ENCODE measurements at regions not wholly inside any gene's neighbourhood (a gene's known extent, or its start where the extent isn't known, plus 50 kb on each side); places are given as distances from the start of the nearest gene placed in this dataset.

DNA sequence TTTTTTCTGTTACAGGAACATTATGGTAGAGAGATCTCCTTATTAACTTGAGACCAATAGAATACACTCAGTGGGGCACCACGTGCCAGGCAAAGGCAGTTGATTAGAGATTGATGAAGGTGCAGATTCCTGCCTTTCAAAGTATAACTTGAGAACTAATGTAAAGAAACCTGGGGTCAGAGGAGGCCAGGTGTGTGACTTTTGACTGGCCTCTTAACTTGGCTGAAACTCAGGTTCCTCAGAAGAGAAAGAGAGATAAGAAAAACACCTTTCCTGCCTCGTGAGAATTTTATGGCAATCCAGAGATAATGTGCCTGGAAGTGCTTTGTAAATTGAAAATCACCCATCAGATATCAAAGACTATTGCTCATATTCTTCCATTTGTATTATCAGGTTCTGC, 110.7 kb upstream of the GZMB start:
- ATAC-seq: no peak
- Mint-ChIP-seq H3K4me3 (no peak overlapping the region), H3K4me1 (ENCODE audit: low read depth) (no peaks in the 10 kb centered on the region), H3K36me3 (ENCODE audit: insufficient read depth) (no peaks in the 10 kb centered on the region), H3K27me3 (ENCODE audit: low read depth) (peaks cover 11% of the 10 kb centered on the region), H3K9me3 (peaks cover 7% of the 10 kb centered on the region)
- no peak for DNase-seq

- Mint-ChIP-seq H3K4me1 (ENCODE audit: low read depth) (no peaks in the 10 kb centered on the region), H3K4me3 (no peak overlapping the region), H3K27me3 (ENCODE audit: low read depth) (peaks cover 6% of the 10 kb centered on the region), H3K36me3 (ENCODE audit: insufficient read depth) (no peaks in the 10 kb centered on the region), H3K9me3 (no peaks in the 10 kb centered on the region)
- no peak for DNase-seq
- ATAC-seq: no peak
Measured at GRCh38 chr14:24741871-24742270, 107.9 kb upstream of the GZMB start.

DNA sequence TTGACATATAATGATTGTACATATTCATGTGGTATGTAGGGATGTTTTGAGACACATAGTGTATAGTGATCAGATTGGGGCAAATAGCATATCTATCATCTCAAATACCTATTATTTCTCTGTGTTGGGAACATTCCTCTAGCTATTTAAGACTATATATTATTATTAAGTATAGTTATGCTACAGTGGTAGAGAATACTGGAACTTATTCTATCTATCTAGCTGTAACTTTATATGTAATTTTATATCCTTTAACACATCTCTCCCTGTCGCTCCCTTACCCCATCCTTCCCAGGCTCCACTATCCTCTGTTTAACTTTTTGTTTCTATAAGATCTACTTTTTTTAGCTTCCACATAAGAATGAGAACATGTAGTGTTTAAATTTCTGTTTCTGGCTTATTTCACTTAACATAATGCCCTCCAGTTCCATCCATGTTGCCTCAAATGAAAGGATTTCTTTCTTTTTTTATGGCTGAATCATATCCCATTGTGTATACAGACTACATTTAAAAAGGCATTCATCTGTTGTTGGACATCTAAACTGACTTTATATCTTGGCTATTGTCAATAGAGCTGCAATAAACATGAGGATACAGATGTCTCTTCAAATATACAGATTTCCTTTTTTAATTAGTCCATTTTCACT, 102.1 kb upstream of the GZMB start:
- Mint-ChIP-seq H3K9me3 (no peaks in the 10 kb centered on the region), H3K4me3 (no peak overlapping the region), H3K4me1 (ENCODE audit: low read depth) (no peaks in the 10 kb centered on the region), H3K27me3 (ENCODE audit: low read depth) (peaks cover 2% of the 10 kb centered on the region), H3K36me3 (ENCODE audit: insufficient read depth) (no peaks in the 10 kb centered on the region)
- ATAC-seq (no peak), DNase-seq (no peak)

DNA sequence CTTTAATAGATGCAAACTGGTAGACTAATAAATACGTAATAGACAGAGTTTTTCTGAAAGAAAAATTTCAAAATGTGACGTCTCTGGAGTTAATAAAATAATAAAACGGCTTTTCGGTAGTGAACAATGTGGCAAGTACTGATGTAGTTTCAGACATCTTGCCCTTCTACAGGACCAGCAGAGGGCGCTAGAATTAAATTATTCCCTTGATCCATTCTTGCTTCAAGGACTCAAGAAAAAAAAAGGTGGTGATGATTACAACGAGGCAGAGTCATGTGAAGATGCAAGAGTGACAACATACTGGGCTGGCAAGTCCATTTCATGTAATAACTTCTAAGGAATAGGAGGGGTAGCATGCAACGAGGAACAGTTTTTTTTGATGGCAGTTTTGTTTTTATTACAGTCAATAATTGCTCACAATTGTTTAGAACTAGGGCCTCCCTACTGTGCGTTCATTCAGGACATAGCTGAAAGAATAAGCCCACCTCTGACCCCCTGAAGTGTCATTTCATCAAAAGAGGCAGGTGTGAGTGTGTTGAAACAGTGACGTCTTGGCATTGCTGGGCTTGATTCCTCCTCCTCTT, 101.0 kb upstream of the GZMB start:
- no peak for ATAC-seq
- peaks cover 2% of the 10 kb centered on the region for H3K27me3 Mint-ChIP-seq (ENCODE audit: low read depth)

DNA sequence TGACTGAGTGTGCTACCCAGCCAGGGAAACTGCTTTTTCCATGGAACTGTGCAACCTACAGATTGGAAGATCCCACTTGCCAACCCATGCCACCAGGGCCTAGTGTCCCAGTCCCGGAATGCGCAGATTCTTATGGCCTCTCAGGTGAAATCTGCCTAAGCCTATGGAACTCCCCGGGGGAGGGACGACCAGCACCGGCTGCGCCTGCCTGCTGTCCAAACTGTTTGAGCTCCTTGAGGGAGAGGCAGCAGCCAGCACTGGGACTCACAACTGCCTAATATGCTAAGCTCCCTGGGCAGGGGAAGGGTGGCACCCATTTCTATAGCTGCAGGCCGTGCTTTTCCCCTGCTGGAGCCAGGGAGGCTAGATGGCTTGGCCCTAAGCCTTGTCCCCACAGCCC, 92.5 kb upstream of the GZMB start:
- no peak for ATAC-seq
- no peaks in the 10 kb centered on the region for H3K4me1 Mint-ChIP-seq (ENCODE audit: low read depth)
- peaks cover 5% of the 10 kb centered on the region for H3K9me3 Mint-ChIP-seq
- H3K4me3 Mint-ChIP-seq: no peak overlapping the region
- peaks cover 17% of the 10 kb centered on the region for H3K27me3 Mint-ChIP-seq (ENCODE audit: low read depth)
- DNase-seq: no peak
- no peaks in the 10 kb centered on the region for H3K36me3 Mint-ChIP-seq (ENCODE audit: insufficient read depth)

More for the DNA sequence above, 101.0 kb upstream of the GZMB start:
- Mint-ChIP-seq H3K4me3 (no peak overlapping the region), H3K9me3 (no peaks in the 10 kb centered on the region), H3K4me1 (ENCODE audit: low read depth) (no peaks in the 10 kb centered on the region), H3K36me3 (ENCODE audit: insufficient read depth) (no peaks in the 10 kb centered on the region)
- DNase-seq: no peak

DNA sequence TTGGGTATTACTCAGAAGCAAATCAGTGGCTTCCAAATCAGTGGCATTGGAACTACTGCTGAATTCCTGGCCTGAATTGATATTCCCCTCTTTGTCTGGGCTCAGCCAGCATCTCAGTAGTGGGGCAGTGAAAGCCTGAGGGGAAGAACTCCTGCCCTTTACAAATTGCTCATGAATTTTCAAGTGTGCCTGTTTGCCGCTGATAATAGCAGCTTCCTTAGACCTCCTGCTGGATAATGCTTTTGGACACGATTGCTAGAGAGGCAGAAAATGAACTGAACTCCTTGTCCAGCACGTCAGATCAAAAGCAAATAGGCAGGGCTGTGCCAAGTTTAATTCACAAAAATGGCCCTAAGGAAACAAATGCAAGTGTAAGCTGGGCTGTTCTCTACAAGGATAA, 91.3 kb upstream of the GZMB start:
- H3K4me3 Mint-ChIP-seq: no peak overlapping the region
- H3K9me3 Mint-ChIP-seq: peaks cover 5% of the 10 kb centered on the region

GRCh38 chr14:24721775-24722174, 87.8 kb upstream of the GZMB start:
- ATAC-seq (no peak), DNase-seq (no peak)
- Mint-ChIP-seq H3K4me1 (ENCODE audit: low read depth) (no peaks in the 10 kb centered on the region), H3K4me3 (no peak overlapping the region), H3K9me3 (no peaks in the 10 kb centered on the region), H3K36me3 (ENCODE audit: insufficient read depth) (no peaks in the 10 kb centered on the region), H3K27me3 (ENCODE audit: low read depth) (peaks cover 17% of the 10 kb centered on the region)

More for the DNA sequence above, 91.3 kb upstream of the GZMB start:
- Mint-ChIP-seq H3K36me3 (ENCODE audit: insufficient read depth) (no peaks in the 10 kb centered on the region), H3K4me1 (ENCODE audit: low read depth) (no peaks in the 10 kb centered on the region), H3K27me3 (ENCODE audit: low read depth) (peaks cover 21% of the 10 kb centered on the region)
- DNase-seq (no peak), ATAC-seq (no peak)

- Mint-ChIP-seq H3K36me3 (ENCODE audit: insufficient read depth) (no peaks in the 10 kb centered on the region), H3K27me3 (ENCODE audit: low read depth) (peaks cover 10% of the 10 kb centered on the region), H3K4me1 (ENCODE audit: low read depth) (no peaks in the 10 kb centered on the region), H3K9me3 (no peaks in the 10 kb centered on the region), H3K4me3 (no peak overlapping the region)
- no peak for DNase-seq
- ATAC-seq: peak; percentile 40 to 41
Measured at GRCh38 chr14:24715239-24715638, 81.2 kb upstream of the GZMB start.

- Mint-ChIP-seq H3K4me1 (ENCODE audit: low read depth) (no peaks in the 10 kb centered on the region), H3K27me3 (ENCODE audit: low read depth) (peaks cover 8% of the 10 kb centered on the region), H3K9me3 (no peaks in the 10 kb centered on the region), H3K36me3 (ENCODE audit: insufficient read depth) (no peaks in the 10 kb centered on the region), H3K4me3 (no peak overlapping the region)
- DNase-seq (no peak), ATAC-seq (no peak)
Measured at GRCh38 chr14:24713404-24713803, 79.4 kb upstream of the GZMB start.

DNA sequence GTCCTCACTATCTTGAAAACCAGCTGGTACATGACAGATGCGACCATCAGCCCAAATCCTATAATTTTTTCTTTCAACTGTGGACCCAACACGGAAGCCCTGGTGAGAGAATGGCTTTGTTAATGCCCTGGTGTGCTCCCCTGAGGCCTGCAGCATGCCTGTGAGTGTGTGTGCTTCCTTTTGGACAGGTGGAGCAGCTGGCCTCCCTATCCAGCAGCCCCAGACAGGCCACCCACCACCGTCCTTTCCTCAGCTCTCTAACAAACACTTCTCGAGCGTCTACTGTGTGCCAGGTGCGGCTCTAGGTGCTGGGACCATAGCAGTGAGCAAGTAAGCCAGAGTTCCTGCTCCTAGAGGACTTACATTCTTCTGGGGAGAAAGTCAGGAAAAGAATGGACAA, 78.9 kb upstream of the GZMB start:
- Mint-ChIP-seq H3K4me1 (ENCODE audit: low read depth) (no peaks in the 10 kb centered on the region), H3K4me3 (no peak overlapping the region), H3K36me3 (ENCODE audit: insufficient read depth) (no peaks in the 10 kb centered on the region), H3K9me3 (no peaks in the 10 kb centered on the region), H3K27me3 (ENCODE audit: low read depth) (peaks cover 7% of the 10 kb centered on the region)
- DNase-seq: no peak
- no peak for ATAC-seq

GRCh38 chr14:24712374-24712773, 78.4 kb upstream of the GZMB start:
- no peaks in the 10 kb centered on the region for H3K9me3 Mint-ChIP-seq
- peaks cover 7% of the 10 kb centered on the region for H3K27me3 Mint-ChIP-seq (ENCODE audit: low read depth)
- H3K4me3 Mint-ChIP-seq: no peak overlapping the region
- no peak for ATAC-seq
- no peaks in the 10 kb centered on the region for H3K4me1 Mint-ChIP-seq (ENCODE audit: low read depth)
- DNase-seq: no peak
- H3K36me3 Mint-ChIP-seq (ENCODE audit: insufficient read depth): no peaks in the 10 kb centered on the region

GRCh38 chr14:24710403-24711112, 76.6 kb upstream of the GZMB start:
- no peaks in the 10 kb centered on the region for H3K9me3 Mint-ChIP-seq
- H3K4me3 Mint-ChIP-seq: no peak overlapping the region
- H3K27me3 Mint-ChIP-seq (ENCODE audit: low read depth): peaks cover 7% of the 10 kb centered on the region

GRCh38 chr14:24708684-24709083, 74.7 kb upstream of the GZMB start:
- Mint-ChIP-seq H3K4me3 (no peak overlapping the region), H3K27me3 (ENCODE audit: low read depth) (no peaks in the 10 kb centered on the region), H3K4me1 (ENCODE audit: low read depth) (no peaks in the 10 kb centered on the region), H3K36me3 (ENCODE audit: insufficient read depth) (no peaks in the 10 kb centered on the region), H3K9me3 (no peaks in the 10 kb centered on the region)
- DNase-seq (no peak), ATAC-seq (no peak)

More at GRCh38 chr14:24710403-24711112, 76.6 kb upstream of the GZMB start:
- no peaks in the 10 kb centered on the region for H3K36me3 Mint-ChIP-seq (ENCODE audit: insufficient read depth)
- no peaks in the 10 kb centered on the region for H3K4me1 Mint-ChIP-seq (ENCODE audit: low read depth)
- peak in 1 of 2 donors; percentile 53 for ATAC-seq
- peak; percentile 45 for DNase-seq

- no peaks in the 10 kb centered on the region for H3K27me3 Mint-ChIP-seq (ENCODE audit: low read depth)
- H3K4me1 Mint-ChIP-seq (ENCODE audit: low read depth): no peaks in the 10 kb centered on the region
- H3K4me3 Mint-ChIP-seq: no peak overlapping the region
- ATAC-seq: no peak
- no peaks in the 10 kb centered on the region for H3K9me3 Mint-ChIP-seq
- no peak for DNase-seq
- no peaks in the 10 kb centered on the region for H3K36me3 Mint-ChIP-seq (ENCODE audit: insufficient read depth)
Measured at GRCh38 chr14:24706351-24706750, 72.4 kb upstream of the GZMB start.

DNA sequence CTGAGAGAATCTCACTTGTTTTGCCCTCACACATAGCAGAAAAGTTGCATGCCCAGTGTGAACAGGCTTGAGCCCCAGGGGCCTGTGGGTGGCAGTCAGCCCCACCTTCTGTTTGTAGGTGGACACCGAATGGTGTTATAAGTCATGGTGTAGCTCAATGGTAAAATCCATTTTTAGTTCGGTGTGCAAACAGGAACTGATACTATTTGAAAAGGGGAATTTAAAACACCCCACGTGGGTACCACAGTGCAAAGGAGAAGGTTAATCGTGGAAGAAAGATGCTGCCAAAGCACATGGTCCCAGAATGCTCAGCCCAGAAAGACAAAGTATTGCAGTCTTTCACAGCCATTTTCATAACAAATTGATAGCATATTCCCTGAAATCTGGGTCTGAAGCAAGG, 71.8 kb upstream of the GZMB start:
- ATAC-seq (no peak), DNase-seq (no peak)
- H3K27me3 Mint-ChIP-seq (ENCODE audit: low read depth): no peaks in the 10 kb centered on the region
- no peaks in the 10 kb centered on the region for H3K4me1 Mint-ChIP-seq (ENCODE audit: low read depth)
- H3K9me3 Mint-ChIP-seq: no peaks in the 10 kb centered on the region
- H3K36me3 Mint-ChIP-seq (ENCODE audit: insufficient read depth): no peaks in the 10 kb centered on the region
- no peak overlapping the region for H3K4me3 Mint-ChIP-seq
